GM12892 (cell line): ENCODE measurements at regions not wholly inside any gene's neighbourhood (a gene's known extent, or its start where the extent isn't known, plus 50 kb on each side); places are given as distances from the start of the nearest gene placed in this dataset.

ENCODE experiments used
- POLR2A ChIP-seq: IDR thresholded peaks from 2 replicates; pipeline ENCODE4 v1.6.1; 2011; ENCODE audit warnings: low read depth, low read length, control low read depth
- POLR2AphosphoS5 ChIP-seq: IDR thresholded peaks from 2 replicates; pipeline ENCODE4 v1.6.1; 2011; ENCODE audit warnings: low read depth, low read length, control low read depth

DNA sequence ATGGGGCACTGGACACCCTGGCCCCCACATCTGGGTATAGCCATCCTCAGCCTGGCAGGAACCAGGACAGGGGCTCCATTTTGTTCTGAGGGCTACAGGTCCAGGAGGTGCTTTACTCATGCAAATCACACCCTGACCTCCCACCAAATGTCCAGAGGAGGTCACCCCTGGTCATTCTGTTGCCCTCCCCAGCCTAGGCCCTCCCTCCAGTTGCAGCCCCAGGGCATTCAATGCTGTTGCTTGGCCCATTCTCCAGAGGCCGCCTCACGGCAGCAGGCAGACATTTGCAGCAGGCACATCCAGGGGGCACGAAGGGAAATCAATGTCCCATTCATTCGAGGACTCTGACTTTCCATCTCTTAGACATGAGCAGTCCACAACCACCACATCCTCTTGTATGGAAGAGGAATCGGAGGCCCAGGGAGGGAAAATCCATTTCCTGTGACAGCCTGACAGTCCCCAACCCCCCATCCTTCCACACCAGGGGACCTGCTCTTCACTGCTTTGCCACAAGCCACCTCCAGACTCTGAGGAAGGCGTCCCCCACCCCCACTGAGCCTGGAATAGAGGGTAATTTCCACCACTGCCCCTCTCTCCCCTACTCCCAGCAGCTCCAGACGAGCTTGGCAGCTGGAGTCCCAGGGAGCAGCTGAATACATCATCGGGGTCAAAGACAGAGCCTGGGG is 76.2 kb upstream of the UNC5B start:
- TF ChIP-seq POLR2A, result no peak
- TF ChIP-seq POLR2AphosphoS5, result no peak
